HG03095 (cell line): ENCODE measurements at regions not wholly inside any gene's neighbourhood (a gene's known extent, or its start where the extent isn't known, plus 50 kb on each side); places are given as distances from the start of the nearest gene placed in this dataset.
"Not testable (repeated sequence)": the region's sequence is repeated elsewhere in the genome, so short reads cannot be mapped to it uniquely, and the experiment has no call there.

Source experiments
- ATAC-seq: cut with Tn5 transposase; IDR thresholded peaks from one replicate; pipeline ENCODE4 v1.9.1; 2021; ENCODE audit warnings: moderate library complexity; ENCODE audit not compliant: unreplicated experiment

DNA sequence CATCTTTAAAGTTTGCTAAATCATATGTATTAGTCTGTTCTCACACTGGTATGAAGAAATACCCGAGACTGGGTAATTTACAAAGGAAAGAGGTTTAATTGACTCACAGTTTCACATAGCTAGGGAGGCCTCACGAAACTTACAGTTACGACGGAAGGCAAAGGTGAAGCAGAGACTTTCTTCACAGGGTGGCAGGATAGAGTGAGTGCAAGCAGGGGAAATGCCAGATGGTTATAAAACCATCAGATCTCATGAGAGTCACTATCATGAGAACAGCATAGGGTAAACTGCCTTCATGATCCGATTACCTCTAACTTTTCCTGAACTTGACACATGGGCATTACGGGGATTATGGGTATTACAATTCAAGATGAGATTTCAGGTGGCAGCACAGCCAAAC lies 1075.2 kb upstream of the NRXN1 start:
- ATAC-seq, result no peak

DNA sequence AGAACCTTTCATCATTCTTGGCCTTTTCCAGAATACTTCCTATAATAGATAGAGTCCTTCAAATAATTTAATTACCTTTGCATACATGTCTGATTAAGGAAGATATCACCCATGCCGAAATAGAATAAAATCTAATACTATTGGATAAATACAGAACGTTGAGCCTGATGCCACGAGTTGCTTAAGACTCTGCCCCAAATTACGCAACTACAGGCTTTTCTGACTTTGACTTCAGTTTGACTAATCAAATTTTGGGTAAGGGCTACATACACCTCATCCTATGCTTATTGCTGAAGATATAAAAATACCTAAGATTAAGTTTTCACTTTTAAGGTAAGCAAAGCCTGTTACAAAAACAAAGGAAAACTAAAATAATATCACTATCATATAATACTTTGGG lies 1065.1 kb upstream of the NRXN1 start:
- no peak for ATAC-seq

DNA sequence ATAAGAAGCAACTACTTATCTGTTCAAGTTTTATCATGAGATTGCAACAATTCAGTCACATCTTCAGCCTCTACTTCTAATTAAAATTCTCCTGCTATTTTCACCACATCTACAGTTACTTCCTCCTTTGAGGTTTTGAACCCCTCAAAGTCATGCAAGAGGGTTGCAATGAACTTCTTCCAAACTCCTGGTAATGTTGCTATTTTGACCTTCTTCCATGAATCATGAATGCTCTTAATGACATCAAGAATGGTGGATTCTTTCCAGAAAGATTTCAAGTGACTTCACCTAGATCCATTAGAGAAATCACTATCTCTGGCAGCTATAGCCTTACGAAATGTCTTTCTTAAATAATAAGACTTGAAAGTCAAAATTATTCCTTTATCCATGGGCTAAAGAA lies 1052.8 kb upstream of the NRXN1 start:
- no peak for ATAC-seq

DNA sequence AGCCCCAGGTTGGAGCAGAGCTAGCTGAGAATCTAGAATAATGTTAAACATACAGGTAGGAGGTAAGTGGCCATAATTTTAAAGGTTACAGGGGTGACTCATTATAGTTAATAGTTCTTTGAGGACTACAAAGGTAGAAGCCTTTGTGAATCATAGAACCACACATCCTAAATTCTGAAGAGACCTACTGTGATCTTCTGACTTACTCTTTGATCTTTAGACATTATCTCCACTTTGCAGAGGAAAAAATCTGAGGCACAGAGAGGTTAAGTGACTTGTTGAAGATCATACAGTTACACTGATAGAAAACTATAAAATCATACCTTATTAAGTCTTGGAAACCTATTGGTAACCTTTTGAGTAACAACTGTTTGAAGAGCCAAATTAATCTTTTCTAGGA lies 1051.3 kb upstream of the NRXN1 start:
- ATAC-seq, result no peak

DNA sequence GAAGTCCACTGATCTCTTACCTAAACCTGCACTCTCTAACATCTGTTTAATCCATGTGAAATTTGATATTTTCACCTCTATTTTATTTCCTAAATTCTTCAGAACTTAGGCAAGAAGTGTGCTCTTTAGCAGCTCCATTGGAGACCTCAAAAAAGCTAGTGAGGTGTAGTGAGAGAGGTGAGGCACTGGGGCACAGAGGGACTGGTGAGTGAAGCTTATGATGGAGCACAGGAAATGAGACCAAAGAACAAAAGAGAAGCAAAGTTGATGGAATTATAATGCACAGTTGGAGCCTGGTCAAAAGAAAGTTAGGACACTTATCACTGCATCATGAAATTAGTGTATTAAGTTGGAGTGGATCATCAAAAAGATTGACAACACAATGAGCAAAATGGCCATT lies 1050.7 kb upstream of the NRXN1 start:
- no peak for ATAC-seq

DNA sequence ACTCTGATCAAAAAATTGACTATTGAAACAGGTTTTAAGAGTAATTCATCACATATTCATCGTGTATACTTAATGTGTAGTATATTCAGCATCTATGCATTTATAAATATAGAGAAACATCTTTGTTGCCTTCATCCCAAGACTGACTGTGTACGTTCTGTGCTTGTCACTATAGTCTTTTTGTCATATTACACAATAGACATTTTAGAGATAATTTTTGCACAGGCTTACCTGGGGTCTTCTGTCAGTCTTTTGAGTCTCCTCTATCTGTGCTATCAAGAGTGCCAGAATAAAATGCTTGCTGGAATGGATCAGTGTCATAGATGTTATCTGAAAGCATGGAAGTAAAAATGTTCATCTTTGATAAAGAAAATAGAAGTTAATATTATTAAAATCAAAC lies 1047.7 kb upstream of the NRXN1 start:
- no peak for ATAC-seq

DNA sequence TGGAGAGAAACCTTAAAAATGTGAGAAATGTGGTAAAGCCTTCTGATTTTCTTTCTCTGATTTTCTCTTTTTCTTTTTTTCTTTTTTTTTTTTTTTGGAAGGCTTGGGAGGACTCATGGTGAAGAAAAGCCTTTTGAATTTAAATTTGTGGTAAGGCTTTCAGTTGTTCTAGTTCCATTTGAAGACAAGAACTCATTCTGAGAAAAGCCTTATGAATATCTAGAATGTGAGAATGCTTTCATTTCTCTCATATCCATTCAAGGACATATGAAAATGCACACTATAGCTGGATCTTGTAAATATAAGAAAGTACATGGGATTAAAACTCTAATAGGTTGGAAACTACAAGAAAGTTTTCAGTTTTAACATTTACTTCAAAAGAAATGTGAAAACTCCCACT lies 1045.2 kb upstream of the NRXN1 start:
- ATAC-seq, result no peak

DNA sequence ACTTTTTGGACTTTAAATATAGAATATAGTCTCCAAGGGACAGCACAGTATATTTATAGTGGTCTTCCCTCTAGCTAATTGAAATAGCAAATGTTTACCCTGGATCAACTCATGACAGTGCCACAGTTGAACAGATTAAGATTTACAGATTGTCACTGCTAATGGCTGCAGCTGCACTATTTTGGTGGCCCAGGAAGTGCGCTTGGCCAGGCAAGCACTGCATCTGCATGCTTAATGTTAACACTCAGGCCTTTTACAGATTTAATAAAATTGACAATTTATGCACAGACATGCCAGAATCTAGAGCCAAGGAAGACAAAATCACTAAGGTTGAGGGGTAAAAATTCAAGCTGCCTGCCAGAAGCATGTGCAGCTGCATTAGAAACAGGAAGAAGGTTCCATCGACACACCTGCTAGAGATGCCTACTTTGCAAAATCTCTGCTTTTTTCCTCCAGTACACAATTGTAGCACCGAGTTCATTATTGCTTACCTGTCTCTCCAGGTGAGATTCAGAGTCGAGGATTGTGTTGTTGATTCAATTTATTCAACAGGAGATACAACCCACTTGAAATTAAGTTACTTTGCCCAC lies 1042.3 kb upstream of the NRXN1 start:
- ATAC-seq, result no peak

DNA sequence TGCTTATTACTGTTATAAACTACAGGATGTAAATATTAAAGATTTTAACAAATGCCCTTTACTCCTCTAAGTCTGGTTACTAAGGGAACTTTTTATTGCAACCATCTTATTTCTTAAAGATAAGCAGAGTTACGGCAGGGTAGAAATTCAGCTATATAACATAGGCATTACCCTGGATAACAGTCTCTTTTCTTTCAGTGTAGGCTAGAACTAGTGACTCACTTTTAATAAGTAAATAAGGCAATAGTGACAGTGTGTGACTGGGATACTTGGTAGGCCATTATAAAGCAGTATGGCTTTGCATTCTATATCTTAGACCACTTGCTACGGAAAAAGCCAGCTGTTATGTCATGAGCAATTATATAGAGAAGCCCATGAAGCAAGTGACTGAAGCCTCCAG lies 1041.0 kb upstream of the NRXN1 start:
- ATAC-seq, result no peak

DNA sequence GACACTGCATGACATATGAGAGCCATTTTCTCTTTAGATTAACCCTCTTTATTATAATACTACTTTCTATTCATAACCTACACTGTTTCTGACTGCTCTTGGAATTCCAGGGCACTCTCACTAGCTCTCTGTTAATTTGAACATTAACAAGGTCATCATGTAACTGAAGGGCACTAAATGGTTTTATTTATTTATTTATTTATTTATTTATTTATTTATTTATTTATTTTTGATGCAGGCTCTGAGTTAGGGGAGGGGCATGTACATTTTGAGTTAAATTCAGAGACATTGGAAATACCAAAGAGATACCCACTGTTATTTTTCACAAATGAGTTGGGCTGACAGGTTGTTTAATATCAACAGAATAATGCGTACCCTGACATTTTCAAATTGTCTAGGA lies 1038.7 kb upstream of the NRXN1 start:
- no peak for ATAC-seq

DNA sequence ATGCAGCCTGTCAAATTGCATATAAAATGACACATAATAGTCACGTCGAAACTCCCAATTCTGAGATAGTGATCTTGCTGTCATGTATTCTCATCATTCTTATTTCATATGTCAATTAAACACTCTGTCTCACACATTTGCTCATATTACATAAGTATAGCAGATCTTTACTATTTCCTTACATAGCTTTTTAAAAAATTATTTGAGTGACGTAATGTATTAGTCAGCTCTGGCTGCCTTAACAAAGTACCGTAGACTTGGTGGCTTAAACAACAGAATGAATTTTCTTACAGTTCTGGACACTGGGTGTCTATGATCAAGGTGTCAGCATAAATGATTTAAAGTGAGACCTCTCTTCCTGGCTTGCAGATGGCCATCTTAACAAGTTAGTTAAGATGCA lies 1032.3 kb upstream of the NRXN1 start:
- no peak for ATAC-seq

DNA sequence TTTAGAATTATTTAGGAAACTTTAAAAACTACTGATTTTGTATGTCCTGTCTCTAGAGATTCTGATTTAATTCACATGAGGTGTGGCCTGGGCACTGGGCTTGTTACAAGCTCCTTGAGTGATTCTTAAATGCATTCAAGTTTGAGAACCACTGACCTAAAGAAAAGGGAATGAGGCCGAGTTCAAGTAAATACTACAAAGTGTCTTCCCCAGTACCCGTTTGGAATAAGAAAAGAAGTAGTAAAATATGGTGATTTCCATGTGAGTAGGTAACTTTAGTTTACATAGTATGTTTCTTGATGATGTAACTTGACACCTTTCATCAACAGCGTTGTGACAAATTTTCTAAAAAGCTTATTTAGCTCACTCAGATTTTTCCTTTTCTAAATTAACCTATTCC lies 1022.9 kb upstream of the NRXN1 start:
- ATAC-seq, result no peak

DNA sequence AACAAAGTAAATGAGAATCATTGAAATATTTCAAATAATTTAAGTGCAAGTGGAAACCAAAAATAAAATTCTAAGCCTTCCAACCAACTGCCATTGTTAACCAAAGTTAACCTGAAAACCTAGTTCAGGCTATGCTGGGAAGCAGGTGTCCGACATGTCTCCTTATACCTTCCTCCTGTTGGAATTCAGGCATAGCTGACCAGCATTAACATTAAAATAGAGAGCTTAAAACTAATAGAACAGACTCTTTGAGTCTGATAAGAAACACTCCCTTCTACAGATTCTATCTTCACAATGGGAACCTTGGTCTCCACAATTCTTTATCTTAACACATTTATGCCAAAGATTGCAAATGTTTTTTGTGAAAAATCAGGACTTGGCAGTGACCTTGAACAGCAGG lies 1004.9 kb upstream of the NRXN1 start:
- ATAC-seq, result no peak

DNA sequence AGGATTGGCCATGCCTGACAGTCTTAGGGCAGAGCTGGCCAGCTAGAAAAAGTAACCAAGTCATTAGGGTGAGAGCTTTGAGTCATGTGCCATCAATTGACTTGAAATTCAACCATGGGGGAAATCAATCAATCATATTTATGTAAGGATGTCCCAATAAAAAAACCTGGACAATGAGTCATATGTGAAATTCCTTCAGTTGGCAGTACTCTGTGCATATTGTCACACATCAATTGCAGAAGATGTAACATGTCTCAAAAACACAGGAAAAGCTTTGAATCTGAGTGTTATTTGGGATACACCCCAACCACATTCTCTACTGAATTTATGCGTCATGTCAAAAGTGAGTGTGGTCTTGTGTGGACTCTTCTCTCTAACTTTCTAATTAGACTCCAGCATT lies 1004.1 kb upstream of the NRXN1 start:
- no peak for ATAC-seq

DNA sequence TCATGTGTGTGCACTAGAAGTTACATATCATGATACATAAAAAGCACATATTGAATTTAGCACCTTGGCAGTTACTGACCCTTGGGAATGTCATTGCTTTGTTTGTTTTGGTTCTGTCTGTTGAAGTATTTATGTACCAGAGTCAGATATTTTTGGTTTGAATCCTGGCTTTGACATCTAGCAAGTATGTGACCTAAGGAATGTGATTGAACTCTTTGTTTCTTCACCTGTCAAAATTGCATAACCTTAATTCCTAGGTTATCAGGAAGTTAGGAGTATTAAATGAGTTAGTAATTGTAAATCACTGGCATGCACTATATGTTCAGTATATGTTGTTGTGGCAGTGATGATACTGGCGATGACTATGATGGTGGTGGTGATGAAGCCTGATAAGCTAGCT lies 1003.5 kb upstream of the NRXN1 start:
- ATAC-seq, result no peak

DNA sequence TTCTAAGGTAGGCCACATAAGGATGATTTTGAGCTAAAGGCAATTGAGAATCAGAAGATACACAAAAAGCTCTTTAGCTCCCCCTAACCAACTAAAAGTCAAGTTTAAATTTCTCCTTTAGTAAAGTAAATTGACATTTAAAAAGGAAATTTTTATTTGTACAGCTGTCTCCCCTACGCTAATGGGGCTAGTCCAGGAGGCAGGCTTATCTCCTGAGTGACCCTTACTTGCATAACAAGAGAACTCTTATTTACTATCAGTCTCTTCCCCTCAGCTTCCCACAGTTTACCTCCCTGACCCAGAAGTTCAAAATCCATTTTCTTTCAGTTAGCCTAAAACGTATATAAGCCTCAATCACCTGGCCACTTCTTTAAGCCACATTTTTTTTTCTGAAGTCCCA lies 1002.8 kb upstream of the NRXN1 start:
- ATAC-seq, result no peak

DNA sequence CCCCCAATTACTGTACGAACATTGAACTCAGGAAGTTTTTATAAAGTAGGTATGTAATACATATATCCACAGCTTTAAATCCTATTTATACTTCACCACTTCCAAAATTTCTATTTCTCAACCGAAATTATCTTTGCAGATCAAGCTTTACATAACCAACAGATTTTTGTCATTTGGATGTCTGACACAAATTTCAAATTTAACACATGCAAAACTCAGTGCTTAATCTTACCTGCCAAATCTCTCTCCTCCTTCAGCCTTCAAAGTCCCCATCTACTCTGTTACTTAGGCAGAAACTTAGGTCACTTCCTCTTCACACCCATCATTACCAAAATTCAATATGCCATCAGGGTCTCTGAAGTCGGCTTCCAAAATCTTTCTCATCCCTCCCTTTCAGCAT lies 990.1 kb upstream of the NRXN1 start:
- no peak for ATAC-seq

DNA sequence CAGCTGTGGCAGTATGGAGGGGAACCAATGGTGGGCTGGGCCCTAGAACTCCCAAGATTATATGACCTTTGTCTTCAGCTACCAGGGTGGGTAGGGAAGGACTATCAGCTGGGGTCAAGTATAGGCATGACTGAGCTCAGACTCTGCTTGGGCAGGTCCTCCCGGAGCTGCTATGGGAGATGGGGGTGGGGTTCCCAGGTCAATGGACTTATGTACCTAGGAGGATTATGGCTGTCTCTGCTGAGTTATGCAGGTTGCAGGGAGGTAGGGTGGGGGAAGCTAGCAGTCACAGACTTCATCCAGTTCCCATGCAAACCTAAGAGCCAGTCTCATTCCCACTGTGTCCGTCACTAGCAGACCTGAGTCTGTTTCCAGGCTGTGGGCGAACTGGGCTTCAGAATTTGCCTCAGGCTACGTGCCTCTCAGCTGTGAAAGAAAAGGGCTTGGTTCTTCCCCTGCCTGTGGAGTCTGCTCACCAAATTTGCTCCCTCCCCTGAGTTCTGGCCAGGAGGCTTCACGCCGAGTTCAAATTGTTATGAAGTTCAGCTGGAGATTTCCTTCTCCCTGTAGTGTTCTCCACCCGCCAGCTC lies 985.8 kb upstream of the NRXN1 start:
- no peak for ATAC-seq

DNA sequence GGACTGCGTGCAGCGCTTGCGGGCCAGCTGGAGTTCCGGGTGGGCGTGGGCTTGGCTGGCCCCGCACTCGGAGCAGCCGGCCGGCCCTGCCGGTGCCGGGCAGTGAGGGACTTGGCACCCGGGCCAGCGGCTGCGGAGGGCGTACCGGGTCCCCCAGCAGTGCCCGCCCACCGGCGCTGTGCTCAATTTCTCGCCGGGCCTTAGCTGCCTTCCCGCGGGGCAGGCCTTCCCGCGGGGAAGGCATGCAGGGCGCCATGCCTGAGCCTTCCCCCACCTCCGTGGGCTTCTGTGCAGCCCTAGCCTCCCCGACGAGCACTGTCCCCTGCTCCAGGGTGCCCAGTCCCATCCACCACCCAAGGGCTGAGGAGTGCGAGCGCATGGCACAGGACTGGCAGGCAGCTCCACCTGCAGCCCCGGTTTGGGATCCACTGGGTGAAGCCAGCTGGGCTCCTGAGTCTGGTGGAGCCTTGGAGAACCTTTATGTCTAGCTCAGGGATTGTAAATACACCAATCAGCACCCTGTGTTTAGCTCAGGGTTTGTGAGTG lies 975.0 kb upstream of the NRXN1 start:
- ATAC-seq, result not testable (repeated sequence)

DNA sequence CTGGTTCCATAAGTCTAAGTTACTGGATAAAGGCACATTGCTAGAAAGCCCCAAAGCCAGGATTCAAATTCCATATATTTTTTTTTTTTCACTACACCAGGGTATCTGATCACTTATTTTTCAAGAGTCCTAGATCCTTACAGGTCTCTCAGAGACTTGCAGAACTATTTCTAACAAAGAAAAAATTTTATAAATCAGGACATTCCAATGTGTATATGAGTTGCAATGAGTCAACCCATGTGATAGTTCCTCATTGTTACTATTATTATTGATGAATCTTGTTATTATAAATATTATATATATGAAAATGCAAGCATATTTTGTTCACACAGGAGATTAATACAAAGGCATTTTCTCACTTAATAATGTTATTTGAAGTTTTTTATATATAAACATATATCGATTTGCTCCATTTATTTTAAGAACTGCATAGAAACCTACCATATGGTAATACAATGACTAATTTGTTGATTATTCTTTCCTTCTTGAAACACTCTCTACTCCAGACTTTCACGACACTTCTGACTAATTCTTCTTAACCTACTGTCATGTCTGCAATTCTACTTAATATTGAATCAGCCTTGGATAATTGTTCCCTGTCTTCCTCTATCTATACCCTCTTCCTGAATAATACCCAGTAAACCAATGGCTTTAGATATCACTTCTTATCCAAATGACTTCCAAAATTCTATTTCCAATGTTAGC lies 968.4 kb upstream of the NRXN1 start:
- no peak for ATAC-seq

DNA sequence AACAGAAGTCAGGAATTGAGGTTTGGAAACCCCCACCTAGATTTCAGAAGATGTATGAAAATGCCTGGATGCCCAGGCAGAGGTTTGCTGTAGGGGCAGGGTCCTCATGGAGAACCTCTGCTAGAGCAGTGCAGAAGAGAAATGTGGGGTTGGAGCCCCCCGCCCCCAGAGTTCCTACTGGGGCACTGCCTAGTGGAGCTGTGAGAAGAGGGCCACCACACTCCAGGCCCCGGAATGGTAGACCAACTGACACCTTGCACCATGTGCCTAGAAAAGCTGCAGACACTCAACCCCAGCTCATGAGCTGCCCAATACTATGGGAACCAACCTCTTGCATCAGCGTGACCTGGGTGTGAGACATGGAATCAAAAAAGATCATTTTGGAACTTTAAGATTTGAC lies 967.0 kb upstream of the NRXN1 start:
- no peak for ATAC-seq

DNA sequence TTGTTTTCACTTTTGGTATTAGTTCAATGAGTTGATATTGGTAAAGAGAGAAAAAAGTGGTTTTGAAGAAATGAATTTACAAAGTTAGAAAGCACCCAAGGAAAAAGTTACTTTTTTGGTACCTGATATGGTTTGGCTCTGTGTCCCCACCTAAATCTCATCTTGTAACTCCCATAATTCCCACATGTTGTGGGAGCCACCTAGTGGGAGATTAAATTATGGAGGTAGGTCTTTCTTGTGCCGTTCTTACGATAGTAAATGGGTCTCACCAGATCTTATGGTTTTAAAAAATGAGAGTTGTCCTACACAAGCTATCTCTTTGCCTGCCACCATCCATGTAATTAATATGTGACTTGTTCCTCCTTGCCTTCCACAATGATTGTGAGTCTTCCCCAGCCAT lies 965.6 kb upstream of the NRXN1 start:
- ATAC-seq, result no peak

DNA sequence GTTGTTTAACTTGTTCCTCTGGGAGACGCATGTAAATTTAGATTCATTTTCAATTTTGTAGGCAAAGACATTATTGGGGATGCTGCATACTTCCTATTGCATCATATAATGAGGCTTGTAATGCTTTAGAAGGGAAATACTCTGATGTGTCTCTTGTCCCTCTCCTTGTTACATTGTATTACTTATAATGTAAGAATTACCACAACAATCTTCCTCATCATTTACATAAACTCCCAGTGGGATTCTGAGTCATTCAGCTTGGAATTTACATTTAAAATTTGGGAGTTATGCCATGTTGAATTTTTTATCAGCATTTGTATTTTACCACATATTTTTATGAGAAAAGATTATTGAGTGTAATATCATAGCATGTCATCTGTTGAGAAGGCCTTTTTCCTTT lies 963.4 kb upstream of the NRXN1 start:
- no peak for ATAC-seq
